MCF 10A (cell line): ENCODE measurements at regions not wholly inside any gene's neighbourhood (a gene's known extent, or its start where the extent isn't known, plus 50 kb on each side); places are given as distances from the start of the nearest gene placed in this dataset.
A peak's percentile ranks its signal among the peaks of the same experiment; 100 is the strongest.

ENCODE experiments used
- BruUV-seq: library from RNA; stranded (reverse); fragments of 400-500 nt; replicated peaks from 2 replicates; lab custom pipeline; 2021; lab: Mats Ljungman, UMichigan
- CTCF ChIA-PET: fragments of 300-600 bp; sonication (Branson Sonifier 250); formaldehyde crosslinking; extraction: SDS; loops from one replicate; lab custom pipeline; 2021; ENCODE audit warnings: antibody characterized with exemption, inconsistent platforms; lab: Yijun Ruan, JAX
- POLR2A ChIA-PET: fragments of 300-600, 350-650 bp; sonication (Branson Sonifier 250); formaldehyde crosslinking; extraction: SDS; loops from one replicate; lab custom pipeline; 2020; ENCODE audit warnings: antibody characterized with exemption, inconsistent platforms; lab: Yijun Ruan, JAX
- DNase-seq: peaks from one replicate; pipeline ENCODE4 v3.0.0-alpha.2; 2018; ENCODE audit not compliant: unreplicated experiment
- H3K27ac Mint-ChIP-seq: one replicate; pipeline ENCODE4 v1.8.0; 2022; ENCODE audit warnings: mild to moderate bottlenecking, low read depth, mixed read lengths; ENCODE audit not compliant: unreplicated experiment
- H3K27me3 Mint-ChIP-seq: one replicate; pipeline ENCODE4 v1.8.0; 2022; ENCODE audit warnings: mixed read lengths; ENCODE audit not compliant: insufficient read depth, unreplicated experiment
- H3K36me3 Mint-ChIP-seq: one replicate; pipeline ENCODE4 v1.8.0; 2022; ENCODE audit warnings: mild to moderate bottlenecking, moderate library complexity, mixed read lengths; ENCODE audit not compliant: insufficient read depth, unreplicated experiment
- H3K4me1 Mint-ChIP-seq: one replicate; pipeline ENCODE4 v1.8.0; 2022; ENCODE audit warnings: mixed read lengths; ENCODE audit not compliant: insufficient read depth, unreplicated experiment
- H3K4me3 Mint-ChIP-seq: one replicate; pipeline ENCODE4 v1.8.0; 2022; ENCODE audit warnings: mild to moderate bottlenecking, moderate library complexity, mixed read lengths; ENCODE audit not compliant: unreplicated experiment
- H3K9me3 Mint-ChIP-seq: one replicate; pipeline ENCODE4 v1.8.0; 2022; ENCODE audit warnings: mixed read lengths; ENCODE audit not compliant: unreplicated experiment
- intact Hi-C: fragments of 100-400 bp; cut with micrococcal nuclease; formaldehyde crosslinking; loops from 2 replicates; pipeline ENCODE4 v1.14.1; 2022
- TF ChIP-seq, protein P1 (sequence below): fragments of 200-600 bp; IDR thresholded peaks from one replicate; pipeline ENCODE4 v1.8.0; 2022; ENCODE audit warnings: antibody characterized with exemption, mild to moderate bottlenecking; ENCODE audit not compliant: unreplicated experiment

DNA sequence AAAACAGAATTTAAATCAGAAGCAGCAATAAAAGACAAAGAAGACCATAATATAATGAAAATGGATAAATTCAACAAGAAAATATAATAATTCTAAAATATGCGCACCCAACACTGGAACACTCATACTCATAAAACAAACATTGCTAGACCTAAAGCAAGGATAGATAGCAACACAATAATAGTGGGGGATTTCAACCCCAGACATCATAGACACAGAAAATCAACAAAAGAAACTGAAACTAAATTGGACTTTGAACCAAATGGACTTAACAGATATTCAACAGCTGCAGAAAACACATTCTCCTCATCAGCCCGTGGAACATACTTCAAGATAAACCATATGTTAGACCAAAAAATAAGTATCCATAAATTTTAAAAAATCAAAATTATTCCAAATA is 1552.6 kb downstream of the C4orf33 start:
- BruUV-seq = no TSS peak
- no peaks in the 10 kb centered on the region for H3K36me3 Mint-ChIP-seq
- ChIA-PET POLR2A (no interaction called here), CTCF (no interaction called here)
- TF ChIP-seq, protein P1, sequence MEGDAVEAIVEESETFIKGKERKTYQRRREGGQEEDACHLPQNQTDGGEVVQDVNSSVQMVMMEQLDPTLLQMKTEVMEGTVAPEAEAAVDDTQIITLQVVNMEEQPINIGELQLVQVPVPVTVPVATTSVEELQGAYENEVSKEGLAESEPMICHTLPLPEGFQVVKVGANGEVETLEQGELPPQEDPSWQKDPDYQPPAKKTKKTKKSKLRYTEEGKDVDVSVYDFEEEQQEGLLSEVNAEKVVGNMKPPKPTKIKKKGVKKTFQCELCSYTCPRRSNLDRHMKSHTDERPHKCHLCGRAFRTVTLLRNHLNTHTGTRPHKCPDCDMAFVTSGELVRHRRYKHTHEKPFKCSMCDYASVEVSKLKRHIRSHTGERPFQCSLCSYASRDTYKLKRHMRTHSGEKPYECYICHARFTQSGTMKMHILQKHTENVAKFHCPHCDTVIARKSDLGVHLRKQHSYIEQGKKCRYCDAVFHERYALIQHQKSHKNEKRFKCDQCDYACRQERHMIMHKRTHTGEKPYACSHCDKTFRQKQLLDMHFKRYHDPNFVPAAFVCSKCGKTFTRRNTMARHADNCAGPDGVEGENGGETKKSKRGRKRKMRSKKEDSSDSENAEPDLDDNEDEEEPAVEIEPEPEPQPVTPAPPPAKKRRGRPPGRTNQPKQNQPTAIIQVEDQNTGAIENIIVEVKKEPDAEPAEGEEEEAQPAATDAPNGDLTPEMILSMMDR = no peak
- H3K4me3 Mint-ChIP-seq = peak overlapping the region; percentile 33
- intact Hi-C loops = no loop called here
- H3K27me3 Mint-ChIP-seq = no peaks in the 10 kb centered on the region
- H3K27ac Mint-ChIP-seq = no peak overlapping the region
- peaks cover 6% of the 10 kb centered on the region for H3K4me1 Mint-ChIP-seq
- no peak for DNase-seq
- peaks cover 7% of the 10 kb centered on the region for H3K9me3 Mint-ChIP-seq

DNA sequence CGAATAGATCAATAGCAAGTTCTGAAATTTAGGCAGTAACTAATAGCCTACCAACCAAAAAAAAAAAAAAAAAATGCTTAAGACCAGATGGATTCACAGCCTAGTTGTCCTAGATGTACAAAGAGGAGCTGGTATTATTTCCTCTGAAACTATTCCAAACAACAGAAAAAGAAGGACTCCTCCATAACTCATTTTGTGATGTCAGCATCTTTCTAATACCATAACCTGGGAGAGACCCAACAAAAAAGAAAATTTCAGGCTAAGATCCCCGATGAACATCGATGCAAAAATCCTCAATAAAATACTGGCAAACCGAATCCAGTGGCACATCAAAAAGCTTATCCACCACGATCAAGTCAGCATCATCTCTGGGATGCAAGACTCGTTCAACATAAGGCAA is 1557.9 kb downstream of the C4orf33 start:
- POLR2A ChIA-PET = interaction anchor here (0.6 kb wide), 1 partner anchor 195 kb away, joined by 3 read pairs; no protein-coding TSS in a partner anchor
- H3K4me1 Mint-ChIP-seq = no peaks in the 10 kb centered on the region
- peaks cover 7% of the 10 kb centered on the region for H3K9me3 Mint-ChIP-seq
- no peak overlapping the region for H3K4me3 Mint-ChIP-seq
- BruUV-seq = no TSS peak
- DNase-seq = no peak
- H3K27ac Mint-ChIP-seq = no peak overlapping the region
- no peaks in the 10 kb centered on the region for H3K27me3 Mint-ChIP-seq
- TF ChIP-seq, protein P1 = no peak
- no peaks in the 10 kb centered on the region for H3K36me3 Mint-ChIP-seq
- intact Hi-C loops = no loop called here
- CTCF ChIA-PET = no interaction called here

DNA sequence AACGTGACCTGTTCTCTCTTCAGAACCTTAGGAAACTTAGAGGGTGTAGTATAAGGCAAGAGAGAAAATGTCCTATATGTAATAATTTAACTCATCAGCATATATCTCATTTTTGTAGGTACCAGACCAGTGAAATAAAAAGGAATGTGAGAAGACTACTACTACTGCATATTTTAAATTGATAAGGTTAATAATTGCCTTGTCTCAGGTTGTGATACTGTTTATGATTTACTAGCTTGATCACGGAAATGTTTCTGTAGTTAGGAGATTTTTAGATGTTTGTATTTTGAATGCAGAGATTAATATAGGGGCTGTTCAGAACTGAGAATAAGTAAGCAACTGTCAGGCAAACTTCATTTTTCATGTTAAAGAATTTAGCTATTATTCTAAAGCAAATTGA is 1563.4 kb downstream of the C4orf33 start:
- Mint-ChIP-seq H3K9me3 (peaks cover under 1% of the 10 kb centered on the region), H3K4me3 (no peak overlapping the region), H3K4me1 (no peaks in the 10 kb centered on the region), H3K27ac (no peak overlapping the region), H3K27me3 (no peaks in the 10 kb centered on the region), H3K36me3 (no peaks in the 10 kb centered on the region)
- TF ChIP-seq, protein P1 = no peak
- no peak for DNase-seq
- CTCF ChIA-PET = interaction anchor here (0.6 kb wide), 1 partner anchor 50 kb away, joined by 4 read pairs; no protein-coding TSS in a partner anchor
- intact Hi-C loops = no loop called here
- POLR2A ChIA-PET = no interaction called here
- BruUV-seq = no TSS peak

DNA sequence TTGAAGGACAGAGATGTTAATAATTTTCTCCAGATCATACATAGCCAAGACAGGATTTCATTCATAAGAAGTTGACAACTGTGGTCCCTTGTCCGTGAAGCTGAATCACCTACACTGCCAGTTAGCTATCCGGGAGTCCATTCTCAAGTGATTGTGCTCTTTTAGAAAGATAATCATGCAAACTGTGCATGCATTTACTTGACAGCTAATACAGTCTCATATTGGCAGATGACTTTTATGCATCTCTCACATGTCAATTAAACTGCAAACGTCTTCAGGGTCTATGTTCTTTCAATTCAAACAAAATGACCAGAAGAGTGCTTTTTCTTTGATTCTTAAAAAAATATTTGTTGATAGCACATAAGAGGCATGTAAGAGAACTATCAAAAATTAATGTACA is 1572.9 kb downstream of the C4orf33 start:
- H3K4me3 Mint-ChIP-seq = no peak overlapping the region
- intact Hi-C loops = no loop called here
- no peaks in the 10 kb centered on the region for H3K36me3 Mint-ChIP-seq
- no TSS peak for BruUV-seq
- ChIA-PET CTCF (interaction anchor here (0.7 kb wide), 1 partner anchor 12 kb away, joined by 3 read pairs; no protein-coding TSS in a partner anchor), POLR2A (no interaction called here)
- TF ChIP-seq, protein P1 = no peak
- DNase-seq = no peak
- peaks cover 7% of the 10 kb centered on the region for H3K9me3 Mint-ChIP-seq
- no peaks in the 10 kb centered on the region for H3K4me1 Mint-ChIP-seq
- H3K27me3 Mint-ChIP-seq = no peaks in the 10 kb centered on the region
- H3K27ac Mint-ChIP-seq = no peak overlapping the region
